ENCODE measurements at regions not wholly inside any gene's neighbourhood (a gene's known extent, or its start where the extent isn't known, plus 50 kb on each side); places are given as distances from the start of the nearest gene placed in this dataset.

DNA sequence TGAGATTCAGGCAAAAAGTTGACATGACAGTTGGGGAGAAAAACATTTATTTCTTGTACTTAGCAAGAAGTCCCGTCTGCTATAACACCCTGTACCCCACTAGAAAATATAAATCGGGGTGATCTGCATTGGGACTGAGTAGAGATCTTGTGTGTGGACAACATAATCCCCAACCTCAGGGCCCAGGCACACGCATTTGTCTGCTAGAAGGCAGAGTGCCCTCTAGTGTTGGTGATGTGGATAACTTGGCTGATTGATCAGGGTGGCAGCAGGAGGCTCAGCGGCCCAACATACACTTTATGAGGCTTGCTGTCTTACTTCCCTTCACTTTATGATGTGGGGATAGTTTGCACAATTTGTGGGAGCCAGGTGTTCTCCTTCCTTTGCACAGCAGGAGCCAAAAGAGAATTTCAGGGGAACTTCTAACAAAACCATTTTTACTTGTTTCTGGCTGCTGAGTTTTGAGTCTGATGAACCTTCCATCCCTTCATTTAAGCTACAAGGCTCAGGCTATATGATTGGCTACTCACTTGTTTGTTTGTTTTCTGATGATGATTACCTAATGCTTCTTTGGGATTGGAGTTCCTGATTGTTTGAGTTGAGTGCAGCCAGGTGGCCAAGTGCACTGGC lies 263.2 kb downstream of the DMAC1 start:
- DNase-seq: peak; percentile 8

GRCh38 chr9:7534211-7534935 lies 265.2 kb downstream of the DMAC1 start:
- DNase-seq: no peak

DNA sequence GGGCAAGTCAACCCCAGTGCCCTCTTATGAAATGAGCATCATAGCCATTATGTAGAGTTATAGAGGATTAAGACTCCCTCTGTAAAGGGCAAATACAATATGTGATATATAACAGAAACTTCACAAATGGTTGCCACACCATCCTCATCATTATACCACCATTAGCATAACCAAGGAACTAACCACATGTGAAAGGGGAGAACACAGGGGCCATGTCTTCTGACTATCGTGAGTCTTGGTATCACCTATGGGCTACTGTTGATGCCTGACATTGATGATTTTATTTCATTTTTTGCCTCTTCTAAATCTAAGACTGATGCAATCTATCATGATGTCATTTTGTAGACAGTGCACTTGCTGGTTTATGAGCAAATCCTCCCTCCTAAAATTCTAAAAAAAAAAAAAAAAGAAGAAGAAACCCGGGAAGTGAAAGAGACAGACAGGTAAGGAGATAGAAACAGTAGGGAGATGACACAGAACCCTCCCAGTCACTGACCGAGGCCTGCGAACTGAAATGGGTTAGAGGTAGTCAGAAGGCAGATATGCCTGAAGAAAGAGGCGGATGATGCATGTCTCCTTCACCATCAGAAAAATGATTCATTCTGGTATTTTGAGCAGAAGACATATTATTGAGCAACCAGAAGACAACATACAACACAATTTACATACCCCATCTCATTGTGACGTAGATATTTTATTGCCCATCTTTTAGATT lies 266.0 kb downstream of the DMAC1 start:
- DNase-seq: no peak

GRCh38 chr9:7523426-7524043 lies 276.0 kb downstream of the DMAC1 start:
- no peak for DNase-seq

DNA sequence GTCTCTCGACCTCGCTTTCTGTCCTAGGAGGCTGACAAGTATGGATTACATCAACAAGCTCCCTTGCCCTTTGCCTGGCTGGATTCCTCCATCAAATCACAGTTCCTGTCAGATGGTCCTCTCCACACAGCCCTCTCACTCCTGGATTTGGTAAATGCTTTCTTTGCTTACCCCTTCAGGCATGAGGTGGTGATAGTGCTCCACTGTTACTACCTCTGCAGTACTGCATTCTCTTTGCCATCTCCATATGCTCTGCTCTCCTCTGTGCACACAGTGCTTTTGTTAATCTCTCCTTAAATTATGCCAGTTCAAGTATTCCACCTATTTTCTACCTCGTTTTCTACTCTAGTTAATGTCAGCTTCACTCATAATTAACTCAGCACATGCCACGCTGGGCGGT lies 279.2 kb downstream of the DMAC1 start:
- DNase-seq: no peak

- no peak for DNase-seq
Observed at GRCh38 chr9:7516376-7516775, 283.2 kb downstream of the DMAC1 start.

GRCh38 chr9:7510199-7510598 lies 289.4 kb downstream of the DMAC1 start:
- DNase-seq: no peak

DNA sequence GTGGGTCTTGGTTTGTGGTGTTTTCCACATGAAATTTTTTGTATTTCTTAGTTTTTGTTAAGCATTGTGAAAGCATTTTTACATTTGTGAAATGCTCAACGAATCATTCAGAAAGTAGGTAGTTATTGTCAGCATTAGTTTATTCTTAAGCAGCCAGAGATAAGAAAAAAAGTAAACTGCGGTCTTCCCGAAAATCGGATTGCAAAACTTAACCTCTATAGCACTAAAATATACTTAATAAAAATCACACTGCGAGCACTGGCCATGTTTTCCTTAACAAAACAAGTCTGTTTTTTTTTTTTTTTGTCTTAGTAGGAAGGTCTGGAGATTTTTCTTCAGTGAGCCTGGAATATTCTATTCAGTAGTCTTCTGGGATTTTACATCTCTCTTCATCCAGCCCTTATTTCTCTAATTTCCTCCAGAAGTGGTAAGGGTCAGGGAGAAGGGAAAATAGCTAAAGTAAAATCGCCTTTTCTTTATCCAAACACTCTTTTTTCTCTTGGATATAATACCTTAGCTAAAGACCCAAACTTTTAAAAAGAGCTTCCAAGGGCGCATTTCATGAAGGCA lies 289.9 kb downstream of the DMAC1 start:
- DNase-seq: no peak

- no peak for DNase-seq
Observed at GRCh38 chr9:7508516-7508915, 291.1 kb downstream of the DMAC1 start.

- DNase-seq: no peak
Observed at GRCh38 chr9:7507566-7508270, 291.9 kb downstream of the DMAC1 start.

DNA sequence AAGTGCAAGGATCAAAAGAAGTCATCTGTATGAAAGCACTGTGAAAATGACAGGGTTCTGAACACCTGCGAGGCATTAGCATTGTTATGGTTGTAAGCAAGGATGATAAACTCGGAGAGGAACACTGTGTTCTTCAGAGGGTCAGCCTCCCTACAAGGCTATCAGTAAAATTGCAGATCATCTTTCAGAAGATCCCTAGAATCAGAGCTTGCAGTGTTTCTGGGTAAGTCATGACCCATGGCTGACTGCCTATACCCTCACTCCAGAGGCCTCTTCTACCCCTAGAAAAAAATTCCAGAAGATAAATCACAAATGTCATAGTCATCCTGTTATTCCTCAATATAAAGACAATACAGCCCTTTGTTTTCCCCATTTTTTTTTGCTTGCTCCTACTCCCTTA lies 292.6 kb downstream of the DMAC1 start:
- DNase-seq: no peak

GRCh38 chr9:7500521-7500920 lies 299.1 kb downstream of the DMAC1 start:
- DNase-seq: peak; percentile 14

GRCh38 chr9:7491641-7492040 lies 307.9 kb downstream of the DMAC1 start:
- DNase-seq: no peak

DNA sequence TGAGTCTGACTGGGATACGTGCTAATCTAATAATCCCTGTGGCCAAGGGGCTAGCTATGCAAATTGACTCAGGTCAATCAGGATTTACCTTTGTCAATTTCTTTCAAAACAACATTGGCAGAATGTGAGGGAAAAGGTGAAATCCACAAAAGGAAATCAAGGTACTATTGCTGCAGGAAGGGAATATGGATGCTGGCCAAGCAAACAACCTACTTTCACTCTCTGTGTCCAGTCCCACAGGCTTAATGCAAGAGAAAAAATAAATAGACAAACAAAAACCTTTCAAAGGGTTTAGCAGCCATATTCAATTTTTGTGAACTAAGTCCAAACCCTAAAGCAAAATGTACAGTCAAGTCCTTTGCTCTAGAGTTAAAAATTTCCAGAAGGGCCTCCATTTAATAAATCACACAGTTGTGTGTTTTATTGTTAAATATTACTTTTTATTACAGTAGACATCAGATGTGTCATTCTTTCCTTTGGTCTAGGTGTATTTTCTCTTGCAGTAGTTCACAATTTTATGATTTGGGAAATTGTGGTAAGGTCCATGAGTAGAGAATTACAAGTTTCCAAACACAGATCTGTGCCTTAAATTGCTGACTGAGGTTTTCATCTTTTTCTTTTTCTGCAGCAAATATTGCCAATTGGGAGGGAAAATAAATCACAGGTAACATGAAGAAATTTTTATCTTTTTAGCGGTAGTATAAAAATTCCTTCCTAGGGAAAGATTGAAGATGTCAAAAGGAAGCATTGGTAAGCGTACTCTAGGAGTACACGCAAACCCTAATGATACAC lies 309.1 kb downstream of the DMAC1 start:
- DNase-seq: no peak

DNA sequence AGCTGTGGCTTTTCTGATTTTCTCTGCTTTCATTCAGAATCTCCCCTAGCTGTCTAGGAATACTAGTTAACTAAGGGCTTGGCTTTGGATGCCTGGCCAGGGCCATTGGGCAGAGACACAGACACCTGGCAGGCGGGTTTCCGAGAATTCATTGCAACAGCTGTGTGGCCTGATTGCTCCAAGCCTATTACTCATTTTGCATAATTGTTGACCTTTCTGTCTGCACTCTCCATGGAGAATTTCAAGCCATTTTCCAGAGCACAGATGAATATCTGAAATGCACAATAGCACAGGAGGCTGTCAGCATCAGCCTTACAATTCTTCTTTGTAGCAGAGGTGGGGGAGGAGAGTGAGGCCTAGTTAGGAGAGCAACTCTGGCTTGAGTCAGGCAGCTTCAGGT lies 310.5 kb downstream of the DMAC1 start:
- peak; percentile 38 for DNase-seq

DNA sequence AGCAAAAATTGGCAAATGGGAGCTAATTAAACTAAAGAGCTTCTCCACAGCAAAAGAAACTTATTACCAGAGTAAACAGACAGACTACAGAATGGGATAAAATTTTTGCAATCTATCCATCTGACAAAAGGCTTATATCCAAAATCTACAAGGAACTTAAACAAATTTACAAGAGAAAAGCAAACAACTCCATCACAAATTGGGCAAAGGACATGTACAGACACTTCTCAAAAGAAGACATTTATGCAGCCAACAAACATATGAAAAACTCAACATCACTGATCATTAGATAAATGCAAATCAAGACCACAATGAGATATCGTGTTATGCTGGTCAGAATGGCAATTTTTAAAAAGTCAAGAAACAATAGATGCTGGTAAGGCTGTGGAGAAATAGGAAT lies 315.6 kb downstream of the DMAC1 start:
- peak; percentile 2 for DNase-seq

GRCh38 chr9:7481570-7481969 lies 318.0 kb downstream of the DMAC1 start:
- no peak for DNase-seq

DNA sequence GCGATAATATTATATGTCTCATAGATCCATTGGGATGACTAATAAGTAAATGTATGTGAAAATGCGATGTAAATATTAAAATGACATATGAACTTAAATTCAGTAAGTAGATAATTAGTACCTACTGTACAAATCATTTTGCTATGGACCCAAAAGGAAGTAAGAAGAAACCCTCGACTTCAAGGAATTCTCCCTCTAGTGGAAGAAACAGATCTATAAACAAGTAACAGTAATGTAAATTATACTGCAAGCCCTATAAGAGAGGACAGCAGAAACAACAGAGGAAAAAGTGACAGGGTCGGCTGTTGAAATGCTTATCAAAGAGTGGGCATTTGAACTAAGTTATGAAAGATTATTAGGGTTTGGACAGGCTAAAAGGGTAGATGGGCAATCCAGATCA lies 320.3 kb downstream of the DMAC1 start:
- DNase-seq: no peak

DNA sequence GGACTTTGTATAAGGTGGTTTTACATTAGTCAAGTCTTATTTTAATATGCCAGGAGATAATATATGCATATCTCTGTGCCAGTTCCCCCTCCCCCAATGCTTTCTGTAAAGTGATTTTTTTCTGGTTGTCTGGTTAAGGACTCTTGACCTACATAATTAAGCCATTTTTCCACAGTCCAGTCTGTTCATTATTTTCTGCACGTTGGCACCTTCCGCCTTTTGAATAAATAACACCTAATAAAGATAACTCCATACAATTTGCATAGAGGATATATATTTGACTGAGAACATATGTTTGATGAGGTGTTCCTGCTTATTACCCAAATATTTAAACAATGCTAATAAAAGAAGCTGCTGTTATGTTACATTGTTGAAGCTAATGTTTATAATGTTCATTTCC lies 320.9 kb downstream of the DMAC1 start:
- no peak for DNase-seq

- no peak for DNase-seq
Observed at GRCh38 chr9:7467186-7467585, 332.4 kb downstream of the DMAC1 start.

DNA sequence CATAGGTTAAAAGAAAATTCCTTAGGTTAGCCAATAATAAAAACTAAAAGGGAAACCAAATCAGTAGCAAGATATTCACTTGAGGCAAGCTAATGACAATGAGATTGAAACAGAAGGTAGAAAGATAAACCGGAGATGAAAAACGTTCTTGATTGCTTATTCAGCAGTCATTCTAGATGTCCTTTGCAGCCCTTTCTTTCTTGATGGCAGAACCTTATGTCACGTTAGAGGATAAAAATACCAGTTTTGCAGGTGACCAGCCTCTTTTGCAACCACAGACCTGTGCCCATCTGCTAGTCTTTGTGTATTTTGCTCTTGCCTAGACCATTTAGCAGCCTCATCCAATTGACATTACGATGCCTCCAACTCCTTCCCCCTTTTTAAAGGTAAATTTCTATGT lies 337.8 kb downstream of the DMAC1 start:
- no peak for DNase-seq
